Panc1 (cell line): ENCODE measurements at regions not wholly inside any gene's neighbourhood (a gene's known extent, or its start where the extent isn't known, plus 50 kb on each side); places are given as distances from the start of the nearest gene placed in this dataset.
"Not testable (repeated sequence)": the region's sequence is repeated elsewhere in the genome, so short reads cannot be mapped to it uniquely, and the experiment has no call there.

Experiments
- CTCF ChIP-seq: fragments of 450-650 bp; IDR thresholded peaks from 2 replicates; pipeline ENCODE4 v1.5.1; 2017; ENCODE audit warnings: mild to moderate bottlenecking
- POLR2AphosphoS5 ChIP-seq: IDR thresholded peaks from 2 replicates; pipeline ENCODE4 v1.6.1; 2012; ENCODE audit warnings: mild to moderate bottlenecking, low read depth, low read length, moderate library complexity
- REST ChIP-seq, 2 experiments: IDR thresholded peaks; 2 replicates each; pipeline ENCODE4 v1.6.1; 2011 to 2012; ENCODE audit warnings: low read depth in 2 of 2, control low read depth in 1 of 2, low read length in 1 of 2, mild to moderate bottlenecking in 1 of 2, moderate library complexity in 1 of 2; ENCODE audit not compliant: insufficient read depth in 1 of 2
- SIN3A ChIP-seq: IDR thresholded peaks from 2 replicates; pipeline ENCODE4 v1.6.1; 2012; ENCODE audit warnings: low read depth, mild to moderate bottlenecking, low read length, moderate library complexity, borderline replicate concordance; ENCODE audit not compliant: insufficient read depth
- TCF7L2 ChIP-seq: IDR thresholded peaks from 2 replicates; pipeline ENCODE4 v1.6.1; 2011; ENCODE audit warnings: mild to moderate bottlenecking, low read depth, low read length, inconsistent platforms

- TF ChIP-seq POLR2AphosphoS5; CTCF; REST (IDR thresholded peaks at IDR 0.05; ENCODE audit: insufficient read depth in 1 of 2, low read depth in 2 of 2, low read length in 1 of 2); TCF7L2; SIN3A: not testable (repeated sequence)
These were observed 120.1 kb upstream of the OSTN start for GRCh38 chr3:191078913-191079312.
